ENCODE measurements at regions not wholly inside any gene's neighbourhood (a gene's known extent, or its start where the extent isn't known, plus 50 kb on each side); places are given as distances from the start of the nearest gene placed in this dataset.

- WGBS, 2 donors: 69 to 72% methylated on average over 9 of the region's 9 CpGs
- intact Hi-C loops (cut with DNase I): no loop called here
- H3K36me3 ChIP-seq: no peaks in the 10 kb centered on the region
Observed at GRCh38 chr10:8180360-8181109, 126.0 kb downstream of the GATA3 start.

DNA sequence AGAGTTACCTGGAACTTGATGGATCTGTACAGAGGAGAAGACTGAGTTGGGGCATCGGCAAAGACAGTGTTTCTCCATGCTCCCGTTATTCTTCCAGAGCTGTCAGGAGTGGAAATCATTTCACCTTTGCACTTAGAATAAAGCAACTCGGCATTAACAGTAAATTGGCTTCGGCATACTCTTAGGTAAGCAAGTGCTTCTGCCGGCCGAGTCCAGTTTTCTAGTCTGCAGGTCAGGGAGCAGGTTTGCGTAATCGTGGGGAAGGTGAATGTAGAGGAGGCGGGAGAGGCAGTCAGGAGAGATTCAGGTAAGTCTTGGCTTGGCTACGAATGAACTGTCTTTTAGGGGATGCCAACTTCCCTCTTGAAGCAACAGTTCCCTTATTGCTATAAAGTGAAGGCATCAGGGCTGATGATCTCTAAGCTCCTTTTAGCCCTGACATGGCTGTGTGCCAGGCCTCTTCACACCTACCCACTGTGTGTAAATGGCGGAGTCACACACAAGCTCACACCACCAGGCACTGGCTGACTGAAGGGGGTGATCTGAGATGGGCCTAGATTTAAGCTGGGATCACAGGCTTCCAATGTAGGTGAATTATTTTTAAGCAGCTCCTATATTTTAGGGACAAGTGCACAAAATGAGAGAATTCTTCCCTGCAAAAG, 127.1 kb downstream of the GATA3 start:
- Histone ChIP-seq H3K27me3 (no peaks in the 10 kb centered on the region), H3K4me3 (no peak overlapping the region), H3K27ac (no peak overlapping the region), H3K4me1 (no peaks in the 10 kb centered on the region), H3K36me3 (no peaks in the 10 kb centered on the region), H3K9me3 (no peaks in the 10 kb centered on the region)
- ATAC-seq: no peak
- no peak for FAIRE-seq
- DNase-seq: no peak
- WGBS, 2 donors: 69 to 72% methylated on average over 11 of the region's 11 CpGs
- no peak for TF ChIP-seq CTCF (IDR thresholded peaks at IDR 0.05)
- intact Hi-C loops (cut with DNase I): no loop called here

More at GRCh38 chr10:8180360-8181109, 126.0 kb downstream of the GATA3 start:
- DNase-seq: no peak
- FAIRE-seq: no peak
- H3K9me3 ChIP-seq: no peaks in the 10 kb centered on the region
- H3K27ac ChIP-seq: no peak overlapping the region
- H3K4me1 ChIP-seq: no peaks in the 10 kb centered on the region
- no peak for ATAC-seq
- no peaks in the 10 kb centered on the region for H3K27me3 ChIP-seq
- no peak overlapping the region for H3K4me3 ChIP-seq
- no peak for TF ChIP-seq CTCF (IDR thresholded peaks at IDR 0.05)

DNA sequence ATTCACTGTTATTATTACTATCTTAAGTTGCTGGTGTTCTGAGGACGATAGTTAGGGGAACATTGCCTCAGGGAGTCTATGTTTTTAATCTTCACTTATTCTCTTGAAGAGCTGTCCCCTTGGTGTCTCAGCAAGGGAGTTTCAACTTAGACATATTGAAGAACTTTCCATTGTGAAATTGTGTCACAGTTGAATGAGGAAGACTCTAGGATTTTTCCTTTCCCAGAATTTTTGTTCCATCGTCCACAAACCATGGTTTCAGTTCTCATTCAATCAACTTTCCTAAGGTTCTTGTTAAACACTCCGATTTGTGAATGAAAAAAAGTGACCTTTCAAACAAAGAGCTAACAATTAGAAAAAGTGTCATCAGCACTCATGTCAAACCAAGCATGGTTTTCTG, 128.3 kb downstream of the GATA3 start:
- DNase-seq (no peak), FAIRE-seq (no peak), ATAC-seq (no peak)
- Histone ChIP-seq H3K4me3 (no peak overlapping the region), H3K27me3 (no peaks in the 10 kb centered on the region), H3K9me3 (no peaks in the 10 kb centered on the region), H3K36me3 (no peaks in the 10 kb centered on the region), H3K27ac (no peak overlapping the region), H3K4me1 (no peaks in the 10 kb centered on the region)
- intact Hi-C loops (cut with DNase I): no loop called here
- no peak for TF ChIP-seq CTCF (IDR thresholded peaks at IDR 0.05)
- 49 to 59% methylated on average over 3 of the region's 3 CpGs for WGBS, 2 donors

GRCh38 chr10:8183241-8183704, 128.8 kb downstream of the GATA3 start:
- no peak overlapping the region for H3K4me3 ChIP-seq
- peak in 1 of 4 donors; percentile 27 for ATAC-seq
- TF ChIP-seq CTCF (IDR thresholded peaks at IDR 0.05): no peak
- no peak overlapping the region for H3K27ac ChIP-seq
- WGBS, 2 donors: 36 to 49% methylated on average over 5 of the region's 5 CpGs
- no peak for FAIRE-seq
- no peaks in the 10 kb centered on the region for H3K36me3 ChIP-seq
- H3K4me1 ChIP-seq: no peaks in the 10 kb centered on the region
- DNase-seq: no peak
- intact Hi-C loops (cut with DNase I): no loop called here
- no peaks in the 10 kb centered on the region for H3K27me3 ChIP-seq
- no peaks in the 10 kb centered on the region for H3K9me3 ChIP-seq

GRCh38 chr10:8187171-8187666, 132.7 kb downstream of the GATA3 start:
- Histone ChIP-seq H3K9me3 (no peaks in the 10 kb centered on the region), H3K36me3 (no peaks in the 10 kb centered on the region), H3K27me3 (no peaks in the 10 kb centered on the region), H3K4me3 (no peak overlapping the region), H3K4me1 (no peaks in the 10 kb centered on the region), H3K27ac (no peak overlapping the region)
- DNase-seq (no peak), ATAC-seq (no peak), FAIRE-seq (no peak)
- intact Hi-C loops (cut with DNase I): no loop called here
- no peak for TF ChIP-seq CTCF (IDR thresholded peaks at IDR 0.05)
- WGBS, 2 donors: 65 to 76% methylated on average over 3 of the region's 3 CpGs
